Activated naive CD4-positive, alpha-beta T cell treated with Interleukin-2 at 50 U/mL for 16 hours (primary cell): ENCODE measurements at regions not wholly inside any gene's neighbourhood (a gene's known extent, or its start where the extent isn't known, plus 50 kb on each side); places are given as distances from the start of the nearest gene placed in this dataset.

ENCODE experiments used
- DNase-seq: peaks from one replicate; pipeline ENCODE4 v3.0.0-alpha.2; 2020

- DNase-seq: no peak
These were observed 155.0 kb downstream of the OAT start for GRCh38 chr10:124263726-124264125.

GRCh38 chr10:124262971-124263370 lies 155.8 kb downstream of the OAT start:
- no peak for DNase-seq

- DNase-seq: no peak
These were observed 156.4 kb downstream of the OAT start for GRCh38 chr10:124262234-124262865.

DNA sequence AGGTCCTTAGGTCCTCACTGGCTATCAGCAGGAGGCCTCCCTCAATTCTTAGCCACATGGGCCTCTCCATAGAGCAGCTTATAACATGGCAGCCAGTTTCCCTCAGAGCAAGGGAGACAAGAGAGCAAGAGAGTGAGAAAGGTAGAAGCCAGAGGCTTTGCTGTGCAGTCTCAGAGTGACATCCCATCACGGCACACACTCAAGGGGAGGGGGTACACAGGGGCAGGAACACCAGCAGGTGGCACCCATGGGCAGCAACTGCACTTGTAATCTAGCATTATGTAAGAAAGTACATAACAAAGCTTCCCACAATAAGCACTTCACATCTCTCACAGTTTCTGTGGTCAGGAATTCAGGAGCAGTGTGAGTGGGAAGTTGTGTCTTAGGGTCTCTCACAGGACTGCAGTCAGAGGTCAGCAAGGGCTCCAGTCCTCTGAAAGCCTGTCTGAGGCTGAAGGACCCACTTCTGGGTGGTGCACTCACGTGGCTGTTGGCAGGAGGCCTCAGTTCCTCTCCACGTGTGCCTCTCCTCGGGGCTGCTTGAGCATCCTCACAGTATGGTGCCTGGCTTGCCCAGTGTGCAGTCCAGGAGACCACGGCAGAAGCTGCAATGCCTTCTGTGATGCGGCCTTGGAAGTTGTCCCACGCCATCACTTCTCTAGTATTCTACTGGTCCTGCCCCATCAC lies 159.4 kb downstream of the OAT start:
- DNase-seq: no peak

- no peak for DNase-seq
These were observed 160.9 kb downstream of the OAT start for GRCh38 chr10:124257781-124258180.

DNA sequence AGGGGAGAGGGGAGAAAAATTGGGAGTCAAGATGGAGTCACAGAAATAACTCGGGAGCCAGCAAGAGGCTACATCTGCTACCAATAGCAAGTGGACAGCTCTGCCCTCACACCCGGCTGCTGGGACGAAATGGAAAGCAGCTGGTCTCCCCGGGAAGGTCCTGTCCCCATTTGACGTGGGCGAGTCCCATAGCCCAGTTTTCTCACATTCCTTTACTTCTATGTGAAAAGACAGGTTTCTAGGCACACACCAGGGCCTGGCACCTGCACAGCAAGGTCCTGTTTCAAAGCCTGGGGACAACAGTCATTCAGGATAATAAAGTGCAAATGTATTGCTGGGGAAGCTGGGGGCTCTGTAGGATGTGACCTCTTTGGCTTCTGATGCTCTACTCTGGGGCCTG lies 162.6 kb downstream of the OAT start:
- DNase-seq: no peak

GRCh38 chr10:124255556-124255955 lies 162.2 kb upstream of the CHST15 start:
- no peak for DNase-seq

GRCh38 chr10:124254490-124254889 lies 161.1 kb upstream of the CHST15 start:
- no peak for DNase-seq

- DNase-seq: no peak
These were observed 159.6 kb upstream of the CHST15 start for GRCh38 chr10:124253006-124253405.

- no peak for DNase-seq
These were observed 158.8 kb upstream of the CHST15 start for GRCh38 chr10:124252097-124252715.

DNA sequence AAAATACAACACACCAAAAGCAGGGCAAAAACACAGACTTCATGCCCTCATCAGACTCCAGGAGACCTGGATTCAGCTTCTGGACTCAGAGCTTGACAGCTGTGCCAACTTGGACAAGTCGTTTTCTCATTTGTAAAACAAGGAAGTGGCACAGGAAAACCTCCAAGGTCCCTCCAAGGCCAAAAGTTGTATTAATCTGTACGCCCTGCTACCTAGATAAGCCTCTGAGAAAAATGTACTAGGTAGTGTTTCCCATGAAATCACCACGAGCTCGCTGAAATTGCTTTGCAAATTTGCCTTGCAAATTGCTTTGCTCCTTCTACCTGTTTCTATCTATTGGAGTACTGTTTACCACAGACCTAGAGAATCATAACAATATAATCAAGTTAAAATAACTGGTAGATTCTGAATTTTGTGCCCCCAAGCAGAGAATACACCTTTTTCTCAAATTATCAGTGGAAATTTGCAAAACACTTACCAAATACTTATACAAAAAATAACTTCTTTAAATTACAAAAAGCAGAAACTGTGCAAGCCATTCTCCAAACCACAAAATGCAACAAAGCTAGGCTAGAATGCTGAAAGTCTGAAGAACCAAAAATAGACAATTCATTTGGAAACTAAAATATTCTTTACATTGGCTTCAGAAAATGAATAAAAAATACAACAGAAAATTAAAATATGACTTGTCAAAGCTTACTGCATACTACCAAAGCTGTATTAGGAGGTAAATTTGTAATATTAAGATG lies 158.1 kb upstream of the CHST15 start:
- no peak for DNase-seq

GRCh38 chr10:124250506-124250905 lies 157.1 kb upstream of the CHST15 start:
- DNase-seq: no peak

- DNase-seq: no peak
These were observed 156.5 kb upstream of the CHST15 start for GRCh38 chr10:124249812-124250432.

DNA sequence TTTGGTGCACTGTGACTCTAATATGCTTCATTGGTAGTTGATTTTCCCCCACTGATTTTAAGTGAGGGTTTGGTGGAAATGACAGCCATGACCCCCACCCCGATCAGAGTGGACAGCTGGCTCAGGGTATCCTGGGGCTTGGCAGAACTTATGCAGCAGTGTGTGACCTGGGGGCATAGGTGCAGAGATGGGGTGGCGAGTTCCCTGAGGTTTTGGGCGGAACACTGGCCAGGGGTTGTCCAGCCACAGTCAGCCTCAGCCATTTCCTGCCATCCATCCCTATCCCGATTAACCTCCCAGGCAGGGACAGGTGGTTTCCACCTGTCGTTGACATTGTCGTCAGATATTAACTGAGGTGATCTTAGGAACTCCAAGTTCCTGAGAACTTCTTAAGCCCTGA lies 155.8 kb upstream of the CHST15 start:
- DNase-seq: no peak

GRCh38 chr10:124248056-124249045 lies 155.0 kb upstream of the CHST15 start:
- no peak for DNase-seq

GRCh38 chr10:124245806-124246440 lies 152.5 kb upstream of the CHST15 start:
- DNase-seq: no peak

DNA sequence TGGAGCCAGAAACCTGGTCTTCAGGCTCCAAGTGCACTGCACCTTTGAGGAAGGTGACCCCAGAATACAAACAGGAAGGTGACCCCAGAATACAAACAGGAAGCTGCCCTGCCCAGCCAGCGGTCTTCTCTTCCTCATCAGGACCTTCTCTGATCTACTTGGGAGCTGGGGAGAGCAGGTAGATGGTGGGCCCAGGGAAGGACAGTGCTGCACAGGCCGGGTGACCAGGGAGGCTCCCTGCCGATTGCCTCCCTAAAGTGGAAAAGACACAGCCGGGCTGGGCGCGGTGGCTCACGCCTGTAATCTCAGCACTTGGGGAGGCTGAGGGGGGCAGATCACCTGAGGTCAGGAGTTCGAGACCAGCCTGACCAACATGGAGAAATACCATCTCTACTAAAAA lies 151.8 kb upstream of the CHST15 start:
- DNase-seq: no peak

GRCh38 chr10:124244256-124244877 lies 151.0 kb upstream of the CHST15 start:
- no peak for DNase-seq

- DNase-seq: no peak
These were observed 150.3 kb upstream of the CHST15 start for GRCh38 chr10:124243702-124244121.

DNA sequence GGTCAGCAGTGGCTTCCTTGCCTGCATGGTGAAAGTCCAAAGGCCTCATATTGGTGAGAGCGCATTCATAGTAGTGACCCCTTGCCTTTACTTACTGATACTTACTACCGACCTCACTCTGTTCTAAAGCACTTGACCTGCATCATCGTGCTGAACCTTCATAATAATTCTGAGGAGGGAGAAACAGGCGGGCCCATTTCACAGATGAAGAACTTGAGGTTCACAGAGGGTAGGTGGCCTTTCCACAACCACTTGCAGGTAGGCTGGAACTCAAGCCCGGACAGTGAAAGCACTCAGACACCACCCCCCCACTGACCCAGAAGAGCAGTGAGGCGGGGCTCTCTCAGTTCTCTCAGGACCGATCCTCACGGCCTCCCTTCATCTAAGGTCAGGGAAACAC lies 149.4 kb upstream of the CHST15 start:
- no peak for DNase-seq

DNA sequence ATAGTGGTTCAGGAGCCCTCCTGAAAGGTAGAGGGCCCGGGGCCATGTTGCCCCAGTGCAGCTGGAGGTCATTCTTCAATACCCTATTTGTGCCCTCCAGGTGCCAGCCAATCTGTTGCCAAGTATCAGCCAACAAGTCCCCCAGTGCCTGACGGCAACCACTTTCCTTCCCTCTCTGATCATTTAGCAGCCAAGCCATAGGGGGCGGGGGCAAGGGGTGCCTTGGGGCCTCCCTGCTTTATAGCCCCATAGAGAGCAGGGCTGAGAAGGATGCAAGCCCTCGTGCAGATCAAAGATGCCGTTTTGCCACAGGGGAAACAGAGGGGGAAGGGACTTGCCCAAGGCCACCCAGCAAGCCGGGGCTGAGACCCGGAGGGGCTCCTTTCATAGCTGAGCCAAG lies 149.0 kb upstream of the CHST15 start:
- DNase-seq: no peak
